ENCODE measurements at regions not wholly inside any gene's neighbourhood (a gene's known extent, or its start where the extent isn't known, plus 50 kb on each side); places are given as distances from the start of the nearest gene placed in this dataset.

- H3F3A ChIP-seq (ENCODE audit: insufficient read depth, low read length), result no peaks in the 10 kb centered on the region
- H2AFZ ChIP-seq (ENCODE audit: low read length), result no peak overlapping the region
- no peak overlapping the region for H3K4me3 ChIP-seq (ENCODE audit: low read depth, low read length, poor library complexity, severe bottlenecking)
- H3K9me3 ChIP-seq (ENCODE audit: low read length), result no peaks in the 10 kb centered on the region
- H3K9me2 ChIP-seq (ENCODE audit: low read depth, low read length), result no peaks in the 10 kb centered on the region
- no peaks in the 10 kb centered on the region for H3K36me3 ChIP-seq (ENCODE audit: insufficient read depth, low read length)
- TF ChIP-seq EZH2 (IDR thresholded peaks at IDR 0.05; ENCODE audit: borderline replicate concordance, low read length), result no peak
- no peaks in the 10 kb centered on the region for H3K79me2 ChIP-seq (ENCODE audit: insufficient read depth, low read length)
- H3K4me2 ChIP-seq (ENCODE audit: low read length), result no peak overlapping the region
- no peak overlapping the region for H3K9ac ChIP-seq (ENCODE audit: low read length)
- no peaks in the 10 kb centered on the region for H3K4me1 ChIP-seq (ENCODE audit: insufficient read depth, low read length, severe bottlenecking)
- no peak overlapping the region for H3K27ac ChIP-seq (ENCODE audit: low read depth, low read length, poor library complexity, severe bottlenecking)
- no peaks in the 10 kb centered on the region for H4K20me1 ChIP-seq (ENCODE audit: insufficient read depth, low read length)
- no peaks in the 10 kb centered on the region for H3K27me3 ChIP-seq (ENCODE audit: insufficient read depth, low read length)
Measured at GRCh38 chr4:35063031-35063570, 1181.2 kb downstream of the ARAP2 start.

DNA sequence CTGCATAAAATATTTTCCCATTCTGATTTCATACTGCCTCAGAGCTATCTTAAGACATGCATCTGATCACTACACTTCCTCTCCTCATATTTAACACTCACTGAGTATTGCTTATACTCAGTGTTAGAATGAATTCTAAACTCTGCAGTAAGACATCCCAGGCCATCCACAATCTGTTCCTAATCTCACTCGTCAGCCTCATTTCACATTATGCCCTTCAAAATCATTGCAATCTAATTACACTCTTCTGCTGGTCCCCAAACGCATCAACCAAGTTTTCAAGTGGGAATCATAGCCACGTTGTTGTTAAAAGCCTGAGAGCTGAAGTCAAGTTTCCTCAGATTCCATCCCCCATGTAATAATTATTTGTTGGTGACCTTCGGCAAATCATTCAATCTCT, 1177.9 kb downstream of the ARAP2 start:
- TF ChIP-seq EZH2 (IDR thresholded peaks at IDR 0.05; ENCODE audit: borderline replicate concordance, low read length), result no peak
- TF ChIP-seq, protein P1, sequence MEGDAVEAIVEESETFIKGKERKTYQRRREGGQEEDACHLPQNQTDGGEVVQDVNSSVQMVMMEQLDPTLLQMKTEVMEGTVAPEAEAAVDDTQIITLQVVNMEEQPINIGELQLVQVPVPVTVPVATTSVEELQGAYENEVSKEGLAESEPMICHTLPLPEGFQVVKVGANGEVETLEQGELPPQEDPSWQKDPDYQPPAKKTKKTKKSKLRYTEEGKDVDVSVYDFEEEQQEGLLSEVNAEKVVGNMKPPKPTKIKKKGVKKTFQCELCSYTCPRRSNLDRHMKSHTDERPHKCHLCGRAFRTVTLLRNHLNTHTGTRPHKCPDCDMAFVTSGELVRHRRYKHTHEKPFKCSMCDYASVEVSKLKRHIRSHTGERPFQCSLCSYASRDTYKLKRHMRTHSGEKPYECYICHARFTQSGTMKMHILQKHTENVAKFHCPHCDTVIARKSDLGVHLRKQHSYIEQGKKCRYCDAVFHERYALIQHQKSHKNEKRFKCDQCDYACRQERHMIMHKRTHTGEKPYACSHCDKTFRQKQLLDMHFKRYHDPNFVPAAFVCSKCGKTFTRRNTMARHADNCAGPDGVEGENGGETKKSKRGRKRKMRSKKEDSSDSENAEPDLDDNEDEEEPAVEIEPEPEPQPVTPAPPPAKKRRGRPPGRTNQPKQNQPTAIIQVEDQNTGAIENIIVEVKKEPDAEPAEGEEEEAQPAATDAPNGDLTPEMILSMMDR (IDR thresholded peaks at IDR 0.05; ENCODE audit: low read length), result no peak
- H3F3A ChIP-seq (ENCODE audit: insufficient read depth, low read length), result no peaks in the 10 kb centered on the region

GRCh38 chr4:35080799-35081198, 1163.5 kb downstream of the ARAP2 start:
- no peak overlapping the region for H2AFZ ChIP-seq (ENCODE audit: low read length)

More for the DNA sequence above, 1177.9 kb downstream of the ARAP2 start:
- Histone ChIP-seq H3K4me1 (ENCODE audit: insufficient read depth, low read length, severe bottlenecking) (no peaks in the 10 kb centered on the region), H2AFZ (ENCODE audit: low read length) (no peak overlapping the region), H3K27me3 (ENCODE audit: insufficient read depth, low read length) (no peaks in the 10 kb centered on the region), H3K4me2 (ENCODE audit: low read length) (no peak overlapping the region), H3K4me3 (ENCODE audit: low read depth, low read length, poor library complexity, severe bottlenecking) (no peak overlapping the region), H3K9ac (ENCODE audit: low read length) (no peak overlapping the region), H4K20me1 (ENCODE audit: insufficient read depth, low read length) (no peaks in the 10 kb centered on the region), H3K79me2 (ENCODE audit: insufficient read depth, low read length) (no peaks in the 10 kb centered on the region), H3K9me3 (ENCODE audit: low read length) (no peaks in the 10 kb centered on the region), H3K36me3 (ENCODE audit: insufficient read depth, low read length) (no peaks in the 10 kb centered on the region), H3K27ac (ENCODE audit: low read depth, low read length, poor library complexity, severe bottlenecking) (no peak overlapping the region), H3K9me2 (ENCODE audit: low read depth, low read length) (no peaks in the 10 kb centered on the region)

More at GRCh38 chr4:35080799-35081198, 1163.5 kb downstream of the ARAP2 start:
- Histone ChIP-seq H3K36me3 (ENCODE audit: insufficient read depth, low read length) (no peaks in the 10 kb centered on the region), H3K79me2 (ENCODE audit: insufficient read depth, low read length) (no peaks in the 10 kb centered on the region), H3K4me1 (ENCODE audit: insufficient read depth, low read length, severe bottlenecking) (no peaks in the 10 kb centered on the region), H3K4me3 (ENCODE audit: low read depth, low read length, poor library complexity, severe bottlenecking) (no peak overlapping the region), H4K20me1 (ENCODE audit: insufficient read depth, low read length) (no peaks in the 10 kb centered on the region), H3K4me2 (ENCODE audit: low read length) (no peak overlapping the region), H3K9me2 (ENCODE audit: low read depth, low read length) (no peaks in the 10 kb centered on the region), H3K9ac (ENCODE audit: low read length) (no peak overlapping the region), H3K9me3 (ENCODE audit: low read length) (no peaks in the 10 kb centered on the region), H3K27me3 (ENCODE audit: insufficient read depth, low read length) (no peaks in the 10 kb centered on the region), H3K27ac (ENCODE audit: low read depth, low read length, poor library complexity, severe bottlenecking) (no peak overlapping the region), H3F3A (ENCODE audit: insufficient read depth, low read length) (no peaks in the 10 kb centered on the region)
- TF ChIP-seq EZH2 (IDR thresholded peaks at IDR 0.05; ENCODE audit: borderline replicate concordance, low read length), result no peak
- TF ChIP-seq, protein P1 (IDR thresholded peaks at IDR 0.05; ENCODE audit: low read length), result no peak

Measured in OCI-LY1 (cell line).